C4-2B (cell line): ENCODE measurements at regions not wholly inside any gene's neighbourhood (a gene's known extent, or its start where the extent isn't known, plus 50 kb on each side); places are given as distances from the start of the nearest gene placed in this dataset.

Experiments
- H3K27ac ChIP-seq: fragments of 450-650 bp; 2 replicates; pipeline ENCODE4 v1.5.1; 2017
- ZFX ChIP-seq: fragments of 450-650 bp; IDR thresholded peaks from 2 replicates; pipeline ENCODE4 v1.6.1; 2017
- TF ChIP-seq, protein P1 (sequence below): fragments of 450-650 bp; conservative IDR thresholded peaks from 2 replicates; pipeline ENCODE4 v1.5.1; 2017; ENCODE audit warnings: mild to moderate bottlenecking

DNA sequence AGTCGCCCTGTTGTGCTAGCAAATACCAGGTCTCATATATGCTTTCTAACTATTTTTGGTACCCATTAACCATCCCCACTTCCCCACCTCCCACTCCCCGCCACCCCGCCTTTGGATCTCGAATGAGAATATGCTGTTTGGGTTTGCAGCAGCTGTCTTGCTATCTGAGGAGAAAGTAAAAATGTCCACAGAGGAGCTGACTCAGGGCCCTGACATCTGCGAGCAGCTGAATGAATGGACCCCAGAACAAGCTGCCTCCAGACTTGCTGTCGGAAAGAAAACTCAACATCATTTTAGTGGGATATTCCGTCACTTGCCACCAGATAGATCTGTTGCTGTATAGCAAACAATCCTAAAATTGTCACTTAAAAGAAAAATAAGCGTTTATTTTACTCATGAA lies 103.7 kb downstream of the LINC00237 start:
- no peak overlapping the region for H3K27ac ChIP-seq
- no peak for TF ChIP-seq ZFX
- TF ChIP-seq, protein P1, sequence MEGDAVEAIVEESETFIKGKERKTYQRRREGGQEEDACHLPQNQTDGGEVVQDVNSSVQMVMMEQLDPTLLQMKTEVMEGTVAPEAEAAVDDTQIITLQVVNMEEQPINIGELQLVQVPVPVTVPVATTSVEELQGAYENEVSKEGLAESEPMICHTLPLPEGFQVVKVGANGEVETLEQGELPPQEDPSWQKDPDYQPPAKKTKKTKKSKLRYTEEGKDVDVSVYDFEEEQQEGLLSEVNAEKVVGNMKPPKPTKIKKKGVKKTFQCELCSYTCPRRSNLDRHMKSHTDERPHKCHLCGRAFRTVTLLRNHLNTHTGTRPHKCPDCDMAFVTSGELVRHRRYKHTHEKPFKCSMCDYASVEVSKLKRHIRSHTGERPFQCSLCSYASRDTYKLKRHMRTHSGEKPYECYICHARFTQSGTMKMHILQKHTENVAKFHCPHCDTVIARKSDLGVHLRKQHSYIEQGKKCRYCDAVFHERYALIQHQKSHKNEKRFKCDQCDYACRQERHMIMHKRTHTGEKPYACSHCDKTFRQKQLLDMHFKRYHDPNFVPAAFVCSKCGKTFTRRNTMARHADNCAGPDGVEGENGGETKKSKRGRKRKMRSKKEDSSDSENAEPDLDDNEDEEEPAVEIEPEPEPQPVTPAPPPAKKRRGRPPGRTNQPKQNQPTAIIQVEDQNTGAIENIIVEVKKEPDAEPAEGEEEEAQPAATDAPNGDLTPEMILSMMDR: no peak

DNA sequence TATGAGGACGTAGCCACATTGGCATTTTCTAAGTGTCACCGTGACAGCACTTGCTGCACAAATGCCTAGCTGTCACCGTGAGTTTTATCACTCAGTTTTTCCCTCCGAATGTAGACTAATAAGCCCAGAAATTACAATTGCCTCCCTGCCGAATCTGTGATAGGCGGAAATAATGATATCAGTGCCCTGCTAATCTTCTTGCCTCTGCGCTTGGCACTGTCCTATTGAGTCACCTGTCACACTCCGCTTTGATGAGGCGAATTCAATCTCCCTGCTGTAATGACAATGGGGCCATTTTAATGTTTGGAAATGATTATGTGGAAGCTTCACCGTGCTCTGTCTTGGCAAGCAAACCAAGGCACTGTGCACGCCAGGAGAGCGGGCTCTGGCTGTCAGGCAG lies 112.8 kb downstream of the LINC00237 start:
- TF ChIP-seq, protein P1: no peak
- TF ChIP-seq ZFX: no peak
- no peak overlapping the region for H3K27ac ChIP-seq

DNA sequence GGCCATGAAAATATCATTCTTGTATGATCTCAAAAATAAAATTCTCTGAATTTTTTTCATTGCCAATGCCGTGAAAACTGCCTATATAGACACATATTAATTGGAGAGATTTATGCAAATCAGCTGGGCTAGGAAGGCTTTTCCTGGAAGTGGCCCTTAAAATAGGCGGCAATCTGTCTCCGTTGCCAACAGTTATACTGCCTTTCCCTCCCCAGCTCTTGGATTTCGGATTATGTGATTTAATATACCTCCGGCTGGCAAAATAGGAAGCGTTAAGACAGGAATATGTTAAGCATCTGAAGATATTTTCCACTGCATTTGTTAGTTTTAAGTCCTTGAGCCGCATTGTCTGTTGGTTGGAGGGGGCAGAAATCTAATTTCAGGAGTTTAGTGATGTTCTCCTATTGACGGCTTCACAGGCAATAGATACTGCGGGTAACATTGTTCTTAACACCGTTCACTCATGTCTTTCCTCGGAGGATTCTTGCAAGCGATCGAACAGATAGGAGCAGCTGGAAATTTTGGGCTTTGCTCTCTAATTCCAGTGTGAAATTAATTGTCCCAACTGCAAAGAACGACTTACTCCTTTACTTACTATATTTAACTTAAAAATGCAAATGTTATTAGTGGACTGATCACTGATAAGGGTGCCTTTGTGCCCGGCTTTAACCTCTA lies 113.3 kb downstream of the LINC00237 start:
- TF ChIP-seq, protein P1: no peak
- TF ChIP-seq ZFX: no peak
- H3K27ac ChIP-seq: no peak overlapping the region

DNA sequence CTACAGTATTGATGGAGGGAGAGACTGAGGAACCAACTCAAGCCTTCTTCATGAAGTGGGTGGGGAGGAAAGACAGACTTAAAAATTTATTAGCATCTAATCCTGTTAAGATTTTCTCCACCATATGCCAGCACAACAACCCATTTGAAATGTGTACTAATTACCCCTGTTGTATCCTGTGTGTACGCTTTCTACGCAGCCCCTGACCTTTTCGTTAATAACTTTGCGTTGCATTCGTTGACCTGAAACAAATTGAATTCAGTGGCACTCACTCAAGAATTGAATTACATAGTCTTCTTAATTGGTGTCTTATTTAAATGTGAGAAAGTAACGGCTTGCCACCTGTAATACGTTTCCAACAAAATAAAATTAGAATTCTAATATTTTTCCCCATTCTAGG lies 113.9 kb downstream of the LINC00237 start:
- TF ChIP-seq, protein P1: no peak
- no peak for TF ChIP-seq ZFX
- no peak overlapping the region for H3K27ac ChIP-seq

DNA sequence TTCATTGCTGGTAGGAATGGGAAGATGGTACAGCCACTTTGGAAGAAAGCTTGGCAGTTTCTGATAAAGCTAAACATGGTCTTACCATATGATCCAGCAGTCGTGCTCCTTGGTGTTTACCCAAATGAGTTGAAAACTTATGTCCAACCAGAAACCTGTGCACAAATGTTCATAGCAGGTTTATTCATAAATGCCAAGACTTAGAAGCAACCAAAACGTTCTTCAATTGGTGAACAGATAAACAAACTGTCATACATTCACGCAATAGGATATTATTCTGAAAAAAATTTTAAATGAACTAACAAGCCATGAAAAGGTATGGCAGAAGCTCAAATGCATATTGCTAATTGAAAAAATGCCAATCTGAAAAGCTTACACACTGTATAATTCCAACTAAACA lies 117.1 kb downstream of the LINC00237 start:
- TF ChIP-seq ZFX: no peak
- TF ChIP-seq, protein P1: no peak
- no peak overlapping the region for H3K27ac ChIP-seq

DNA sequence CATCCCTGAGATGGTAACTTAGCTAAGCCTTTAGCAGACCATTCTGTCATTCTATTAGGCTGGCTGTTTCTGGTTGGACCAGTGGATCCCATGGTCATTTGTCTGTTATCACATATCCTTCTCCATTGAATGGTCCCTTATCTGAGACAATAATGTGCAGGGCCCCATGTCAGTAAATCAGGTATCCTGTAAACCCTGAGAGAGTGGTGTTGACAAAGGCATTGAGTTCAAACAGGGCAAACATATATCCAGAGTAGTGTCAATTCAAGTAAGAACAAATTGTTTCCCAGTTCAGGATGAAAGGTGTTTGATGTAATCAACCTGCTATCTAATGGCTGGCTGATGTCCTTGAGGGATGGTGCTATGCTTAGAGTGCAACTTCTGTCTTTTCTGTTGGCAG lies 126.2 kb downstream of the LINC00237 start:
- H3K27ac ChIP-seq: no peak overlapping the region
- TF ChIP-seq ZFX: no peak
- TF ChIP-seq, protein P1: no peak

DNA sequence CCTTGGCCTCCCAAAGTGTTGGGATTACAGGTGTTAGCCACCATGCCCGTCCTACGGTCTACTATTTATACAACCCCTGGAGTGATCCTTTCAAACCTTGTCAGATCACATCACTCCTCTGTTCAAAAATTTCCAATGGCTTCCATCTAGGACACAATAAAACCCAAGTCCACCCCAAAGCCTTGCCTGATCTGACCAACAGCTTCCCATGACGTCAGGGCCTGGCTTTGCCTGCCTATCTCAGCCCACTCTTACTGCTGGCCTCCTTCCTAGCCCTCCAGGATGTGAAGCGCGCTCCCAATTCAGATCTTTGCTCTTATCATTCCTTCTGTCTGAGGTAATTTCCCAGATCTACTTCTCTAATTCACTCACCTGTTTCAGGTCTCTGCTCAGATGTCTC lies 128.4 kb downstream of the LINC00237 start:
- TF ChIP-seq, protein P1: no peak
- TF ChIP-seq ZFX: no peak
- no peak overlapping the region for H3K27ac ChIP-seq
